Esophagus squamous epithelium (tissue), 5 donors: ENCODE measurements at regions not wholly inside any gene's neighbourhood (a gene's known extent, or its start where the extent isn't known, plus 50 kb on each side); places are given as distances from the start of the nearest gene placed in this dataset.

ENCODE experiments used
- DNase-seq: peaks from one replicate; lab custom pipeline; 2025; lab: John Stamatoyannopoulos, UW
- H3K27ac ChIP-seq, 4 donors: fragments of 200-600 bp; sonication (generic); one replicate each; pipeline ENCODE4 v1.5.1; 2016 to 2019; ENCODE audit warnings: mild to moderate bottlenecking in 1 of 4
- H3K27me3 ChIP-seq, 4 donors: fragments of 200-600 bp; sonication (generic); 1 replicate in 3 of 4; 2 replicates in 1 of 4; pipeline versions ENCODE4 v1.5.1 to v1.6.0; 2017 to 2021; ENCODE audit warnings: antibody characterized with exemption in 1 of 4
- H3K36me3 ChIP-seq, 3 donors: fragments of 200-600 bp; sonication (generic); one replicate each; pipeline ENCODE4 v1.5.1; 2016 to 2019
- H3K4me1 ChIP-seq, 3 donors: fragments of 200-600 bp; sonication (generic); one replicate each; pipeline ENCODE4 v1.5.1; 2017 to 2019
- H3K4me3 ChIP-seq, 4 donors: fragments of 200-600 bp; sonication (generic); 1 replicate in 3 of 4; 2 replicates in 1 of 4; pipeline ENCODE4 v1.5.1; 2016 to 2019; ENCODE audit warnings: mild to moderate bottlenecking in 2 of 4, moderate library complexity in 1 of 4
- H3K9me3 ChIP-seq, 3 donors: fragments of 200-600 bp; sonication (generic); one replicate each; pipeline ENCODE4 v1.5.1; 2016 to 2019
- CTCF ChIP-seq, 6 experiments: fragments of 450-650 bp in 4 of 6; fragments of 200-600 bp in 2 of 6; sonication (generic) in 2 of 6; IDR thresholded peaks; one replicate each; pipeline ENCODE4 v1.5.1; 2016 to 2019; ENCODE audit warnings: antibody characterized with exemption in 6 of 6, mild to moderate bottlenecking in 4 of 6, moderate library complexity in 4 of 6
- POLR2A ChIP-seq, 4 donors: fragments of 450-650 bp; IDR thresholded peaks; one replicate each; pipeline ENCODE4 v1.6.1; 2017; ENCODE audit warnings: antibody characterized with exemption in 4 of 4, mild to moderate bottlenecking in 4 of 4, moderate library complexity in 3 of 4
- WGBS, 2 donors: methylation state at CpG; one replicate each; pipeline ENCODE4 v1.1.5; 2018; 5-methylcytosine and 5-hydroxymethylcytosine counted together
- intact Hi-C: fragments of 100-400 bp; cut with DNase I; formaldehyde crosslinking; loops from one replicate; pipeline ENCODE4 v1.15.0; 2022
- donor health status: DM: yes; HTN: yes; CAD: no.

GRCh38 chr4:13171292-13172057 lies 312.7 kb downstream of the RAB28 start:
- DNase-seq, result no peak
- WGBS, 2 donors, result 87 to 89% methylated on average over 5 of the region's 5 CpGs
- H3K36me3 ChIP-seq, result no peaks in the 10 kb centered on the region
- H3K27ac ChIP-seq, result no peak overlapping the region
- intact Hi-C loops, result no loop called here
- no peaks in the 10 kb centered on the region for H3K4me1 ChIP-seq
- H3K4me3 ChIP-seq, result no peak overlapping the region
- no peaks in the 10 kb centered on the region for H3K27me3 ChIP-seq
- TF ChIP-seq POLR2A (IDR thresholded peaks at IDR 0.05) (no peak), CTCF (IDR thresholded peaks at IDR 0.05) (no peak)
- no peaks in the 10 kb centered on the region for H3K9me3 ChIP-seq

- DNase-seq, result no peak
- 63 to 68% methylated on average over 3 of the region's 3 CpGs for WGBS, 2 donors
- Histone ChIP-seq H3K9me3 (no peaks in the 10 kb centered on the region), H3K27ac (no peak overlapping the region), H3K4me3 (no peak overlapping the region), H3K4me1 (no peaks in the 10 kb centered on the region), H3K27me3 (no peaks in the 10 kb centered on the region), H3K36me3 (no peaks in the 10 kb centered on the region)
- TF ChIP-seq CTCF (IDR thresholded peaks at IDR 0.05) (no peak), POLR2A (IDR thresholded peaks at IDR 0.05) (no peak)
- intact Hi-C loops, result no loop called here
Measured at GRCh38 chr4:13169731-13170525, 314.2 kb downstream of the RAB28 start.

- Histone ChIP-seq H3K27me3 (no peaks in the 10 kb centered on the region), H3K9me3 (no peaks in the 10 kb centered on the region), H3K4me3 (no peak overlapping the region), H3K4me1 (no peaks in the 10 kb centered on the region), H3K36me3 (no peaks in the 10 kb centered on the region), H3K27ac (no peak overlapping the region)
- 68 to 88% methylated on average over 2 of the region's 2 CpGs for WGBS, 2 donors
- intact Hi-C loops, result no loop called here
- no peak for TF ChIP-seq CTCF (IDR thresholded peaks at IDR 0.05)
- TF ChIP-seq POLR2A (IDR thresholded peaks at IDR 0.05), result no peak
- DNase-seq, result no peak
Measured at GRCh38 chr4:13168326-13168725, 315.8 kb downstream of the RAB28 start.

GRCh38 chr4:13166214-13166613 lies 317.9 kb downstream of the RAB28 start:
- H3K27me3 ChIP-seq, result no peaks in the 10 kb centered on the region
- TF ChIP-seq POLR2A (IDR thresholded peaks at IDR 0.05), result no peak
- no peaks in the 10 kb centered on the region for H3K36me3 ChIP-seq
- WGBS, 2 donors, result 89 to 95% methylated on average over 2 of the region's 2 CpGs
- intact Hi-C loops, result no loop called here
- DNase-seq, result no peak
- no peaks in the 10 kb centered on the region for H3K9me3 ChIP-seq
- H3K4me3 ChIP-seq, result no peak overlapping the region
- H3K27ac ChIP-seq, result no peak overlapping the region
- H3K4me1 ChIP-seq, result no peaks in the 10 kb centered on the region

- intact Hi-C loops, result no loop called here
- no peaks in the 10 kb centered on the region for H3K9me3 ChIP-seq
- WGBS, 2 donors, result 73 to 79% methylated on average over 6 of the region's 6 CpGs
- H3K27ac ChIP-seq, result no peak overlapping the region
- TF ChIP-seq CTCF (IDR thresholded peaks at IDR 0.05), result no peak
- TF ChIP-seq POLR2A (IDR thresholded peaks at IDR 0.05), result no peak
- no peaks in the 10 kb centered on the region for H3K4me1 ChIP-seq
- H3K4me3 ChIP-seq, result no peak overlapping the region
- H3K27me3 ChIP-seq, result no peaks in the 10 kb centered on the region
- DNase-seq, result no peak
- H3K36me3 ChIP-seq, result no peaks in the 10 kb centered on the region
Measured at GRCh38 chr4:13164783-13165331, 319.3 kb downstream of the RAB28 start.
